GM23338 (cell line): ENCODE measurements at regions not wholly inside any gene's neighbourhood (a gene's known extent, or its start where the extent isn't known, plus 50 kb on each side); places are given as distances from the start of the nearest gene placed in this dataset.

ENCODE experiments used
- CREB1 ChIP-seq: fragments of 250-450 bp; sonication (Bioruptor Pico); IDR thresholded peaks from 2 replicates; pipeline ENCODE4 v1.5.0; 2020; ENCODE audit warnings: low read depth, mild to moderate bottlenecking, moderate library complexity
- EZH2 ChIP-seq: fragments of 200-600 bp; sonication (generic); IDR thresholded peaks from one replicate; pipeline ENCODE4 v1.8.0; 2017; ENCODE audit warnings: antibody characterized with exemption, mild to moderate bottlenecking, low read depth; ENCODE audit not compliant: unreplicated experiment
- EZH2phosphoT487 ChIP-seq: fragments of 200-600 bp; sonication (generic); IDR thresholded peaks from one replicate; pipeline ENCODE4 v1.8.1; 2018; ENCODE audit warnings: antibody characterized with exemption; ENCODE audit not compliant: unreplicated experiment
- JUNB ChIP-seq: IDR thresholded peaks from one replicate; pipeline ENCODE4 v1.6.1; 2016; ENCODE audit warnings: antibody characterized with exemption; ENCODE audit not compliant: unreplicated experiment
- POLR2AphosphoS5 ChIP-seq: IDR thresholded peaks from 2 replicates; pipeline ENCODE4 v1.6.1; 2016; ENCODE audit warnings: antibody characterized with exemption, low read depth
- STAT1 ChIP-seq: IDR thresholded peaks from one replicate; pipeline ENCODE4 v1.6.1; 2016; ENCODE audit warnings: antibody characterized with exemption; ENCODE audit not compliant: unreplicated experiment
- ZNF331 ChIP-seq: fragments of 250-450 bp; sonication (Bioruptor Pico); IDR thresholded peaks from 2 replicates; pipeline ENCODE4 v1.5.0; 2020; ENCODE audit warnings: low read depth, mild to moderate bottlenecking, moderate library complexity
- TF ChIP-seq, protein P1 (sequence below), 2 experiments: fragments of 200-600 bp in 1 of 2; sonication (generic) in 1 of 2; conservative IDR thresholded peaks; 2 replicates each; pipeline versions ENCODE4 v1.5.1 to v1.6.1; 2016 to 2017; ENCODE audit warnings: antibody characterized with exemption in 2 of 2, low read depth in 2 of 2, mild to moderate bottlenecking in 2 of 2, moderate library complexity in 1 of 2
- TF ChIP-seq, protein P2 (sequence below): IDR thresholded peaks from 2 replicates; pipeline ENCODE4 v1.6.1; 2016; ENCODE audit warnings: antibody characterized with exemption

DNA sequence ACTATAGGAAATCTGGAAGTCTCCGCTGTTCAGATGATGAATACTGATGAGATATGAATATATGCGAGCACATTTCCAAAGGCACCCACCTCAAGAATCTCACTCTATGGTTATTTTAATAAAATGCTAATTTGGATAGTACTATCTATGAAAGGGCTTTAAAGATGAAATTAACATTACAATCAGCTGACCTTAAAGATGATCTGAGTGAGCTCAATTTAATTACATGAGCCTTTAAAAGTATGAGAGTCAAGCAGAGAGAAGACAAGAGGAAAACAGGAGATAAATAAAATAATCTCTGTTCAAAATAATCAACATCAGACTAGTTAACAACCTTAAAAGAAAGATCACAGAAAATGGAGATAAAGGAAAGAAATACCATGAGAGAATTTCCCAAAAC is 474.1 kb upstream of the TUSC1 start:
- TF ChIP-seq ZNF331 (CRISPR knock-in tag) (no peak), EZH2 (no peak), JUNB (no peak), POLR2AphosphoS5 (no peak), STAT1 (no peak), CREB1 (no peak), EZH2phosphoT487 (no peak)
- TF ChIP-seq, protein P1, sequence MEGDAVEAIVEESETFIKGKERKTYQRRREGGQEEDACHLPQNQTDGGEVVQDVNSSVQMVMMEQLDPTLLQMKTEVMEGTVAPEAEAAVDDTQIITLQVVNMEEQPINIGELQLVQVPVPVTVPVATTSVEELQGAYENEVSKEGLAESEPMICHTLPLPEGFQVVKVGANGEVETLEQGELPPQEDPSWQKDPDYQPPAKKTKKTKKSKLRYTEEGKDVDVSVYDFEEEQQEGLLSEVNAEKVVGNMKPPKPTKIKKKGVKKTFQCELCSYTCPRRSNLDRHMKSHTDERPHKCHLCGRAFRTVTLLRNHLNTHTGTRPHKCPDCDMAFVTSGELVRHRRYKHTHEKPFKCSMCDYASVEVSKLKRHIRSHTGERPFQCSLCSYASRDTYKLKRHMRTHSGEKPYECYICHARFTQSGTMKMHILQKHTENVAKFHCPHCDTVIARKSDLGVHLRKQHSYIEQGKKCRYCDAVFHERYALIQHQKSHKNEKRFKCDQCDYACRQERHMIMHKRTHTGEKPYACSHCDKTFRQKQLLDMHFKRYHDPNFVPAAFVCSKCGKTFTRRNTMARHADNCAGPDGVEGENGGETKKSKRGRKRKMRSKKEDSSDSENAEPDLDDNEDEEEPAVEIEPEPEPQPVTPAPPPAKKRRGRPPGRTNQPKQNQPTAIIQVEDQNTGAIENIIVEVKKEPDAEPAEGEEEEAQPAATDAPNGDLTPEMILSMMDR (conservative IDR thresholded peaks at IDR 0.05; ENCODE audit: low read depth in 2 of 2) = no peak
- TF ChIP-seq, protein P2, sequence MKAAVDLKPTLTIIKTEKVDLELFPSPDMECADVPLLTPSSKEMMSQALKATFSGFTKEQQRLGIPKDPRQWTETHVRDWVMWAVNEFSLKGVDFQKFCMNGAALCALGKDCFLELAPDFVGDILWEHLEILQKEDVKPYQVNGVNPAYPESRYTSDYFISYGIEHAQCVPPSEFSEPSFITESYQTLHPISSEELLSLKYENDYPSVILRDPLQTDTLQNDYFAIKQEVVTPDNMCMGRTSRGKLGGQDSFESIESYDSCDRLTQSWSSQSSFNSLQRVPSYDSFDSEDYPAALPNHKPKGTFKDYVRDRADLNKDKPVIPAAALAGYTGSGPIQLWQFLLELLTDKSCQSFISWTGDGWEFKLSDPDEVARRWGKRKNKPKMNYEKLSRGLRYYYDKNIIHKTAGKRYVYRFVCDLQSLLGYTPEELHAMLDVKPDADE = no peak
